ENCODE measurements at regions not wholly inside any gene's neighbourhood (a gene's known extent, or its start where the extent isn't known, plus 50 kb on each side); places are given as distances from the start of the nearest gene placed in this dataset.

DNA sequence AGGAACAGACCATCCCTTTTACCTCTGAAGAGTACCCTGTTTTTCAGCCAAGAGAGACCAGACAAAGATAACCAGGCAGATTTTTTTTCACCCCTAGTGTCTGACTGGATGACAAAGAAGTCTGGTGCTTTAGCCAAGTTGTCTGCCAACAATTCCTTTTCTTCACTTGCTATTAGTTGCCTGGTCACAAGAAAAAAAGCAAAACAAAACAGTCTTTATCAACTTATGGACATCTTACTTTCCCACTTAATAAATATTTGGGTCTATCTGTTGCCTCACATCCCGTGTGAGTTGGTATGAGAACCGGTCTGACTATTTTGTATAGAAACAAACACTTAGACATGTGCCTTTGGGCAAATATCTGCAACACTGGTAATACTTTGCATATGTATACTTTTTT lies 662.9 kb downstream of the PLPP3 start:
- Mint-ChIP-seq H3K27me3 (ENCODE audit: low read depth) (no peaks in the 10 kb centered on the region), H3K36me3 (ENCODE audit: low read depth) (no peaks in the 10 kb centered on the region), H3K27ac (no peak overlapping the region), H3K4me3 (ENCODE audit: low read depth) (no peak overlapping the region), H3K4me1 (ENCODE audit: low read depth) (no peaks in the 10 kb centered on the region), H3K9me3 (no peaks in the 10 kb centered on the region)
- intact Hi-C loops (cut with micrococcal nuclease) = no loop called here
- DNase-seq (ENCODE audit: low spot score) = no peak

DNA sequence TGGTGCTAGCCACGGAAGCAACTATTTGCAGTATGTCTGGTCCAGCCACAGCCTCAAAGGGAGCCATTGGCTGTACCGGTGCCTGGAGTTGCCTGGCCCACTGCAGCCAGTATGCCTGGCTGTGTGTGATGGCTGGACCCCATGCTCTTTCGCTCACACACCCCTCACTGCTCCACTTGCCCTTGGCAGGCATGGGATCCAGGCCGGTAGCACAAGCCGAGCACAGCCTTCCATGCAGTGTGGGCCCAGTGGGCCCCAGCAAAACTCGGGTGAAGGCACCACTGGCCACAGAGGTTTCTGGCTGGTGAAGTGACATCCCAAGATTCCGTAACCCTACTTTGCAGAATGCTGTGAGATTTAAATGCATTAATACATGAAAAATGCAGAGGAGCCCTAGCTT lies 665.8 kb downstream of the PLPP3 start:
- H3K27me3 Mint-ChIP-seq (ENCODE audit: low read depth) = no peaks in the 10 kb centered on the region
- no peaks in the 10 kb centered on the region for H3K9me3 Mint-ChIP-seq
- DNase-seq (ENCODE audit: low spot score) = no peak
- no peaks in the 10 kb centered on the region for H3K36me3 Mint-ChIP-seq (ENCODE audit: low read depth)
- no peaks in the 10 kb centered on the region for H3K4me1 Mint-ChIP-seq (ENCODE audit: low read depth)
- intact Hi-C loops (cut with micrococcal nuclease) = no loop called here
- no peak overlapping the region for H3K27ac Mint-ChIP-seq
- no peak overlapping the region for H3K4me3 Mint-ChIP-seq (ENCODE audit: low read depth)

DNA sequence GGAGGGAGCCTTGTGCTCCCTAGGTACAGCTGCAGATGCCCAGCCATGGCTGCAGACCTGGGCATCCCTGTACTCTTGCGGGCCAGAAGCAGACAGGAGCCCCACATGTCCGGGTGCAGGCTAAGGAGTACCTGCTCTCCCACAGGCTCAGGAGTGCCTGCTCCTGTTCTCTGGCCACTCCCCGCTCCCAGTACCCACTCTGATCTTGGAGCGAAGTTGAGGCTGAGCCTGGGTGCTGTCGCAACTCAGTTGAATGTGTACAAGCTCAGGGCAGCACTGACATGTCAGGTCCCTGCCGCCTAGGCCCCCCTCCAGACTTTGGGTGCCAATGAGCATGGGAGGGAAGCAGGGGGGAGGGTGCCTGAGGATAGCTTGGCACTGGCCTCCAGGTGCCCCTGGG lies 666.9 kb downstream of the PLPP3 start:
- Mint-ChIP-seq H3K36me3 (ENCODE audit: low read depth) (no peaks in the 10 kb centered on the region), H3K27ac (no peak overlapping the region), H3K4me1 (ENCODE audit: low read depth) (no peaks in the 10 kb centered on the region), H3K4me3 (ENCODE audit: low read depth) (no peak overlapping the region), H3K9me3 (no peaks in the 10 kb centered on the region), H3K27me3 (ENCODE audit: low read depth) (no peaks in the 10 kb centered on the region)
- no peak for DNase-seq (ENCODE audit: low spot score)
- intact Hi-C loops (cut with micrococcal nuclease) = no loop called here

DNA sequence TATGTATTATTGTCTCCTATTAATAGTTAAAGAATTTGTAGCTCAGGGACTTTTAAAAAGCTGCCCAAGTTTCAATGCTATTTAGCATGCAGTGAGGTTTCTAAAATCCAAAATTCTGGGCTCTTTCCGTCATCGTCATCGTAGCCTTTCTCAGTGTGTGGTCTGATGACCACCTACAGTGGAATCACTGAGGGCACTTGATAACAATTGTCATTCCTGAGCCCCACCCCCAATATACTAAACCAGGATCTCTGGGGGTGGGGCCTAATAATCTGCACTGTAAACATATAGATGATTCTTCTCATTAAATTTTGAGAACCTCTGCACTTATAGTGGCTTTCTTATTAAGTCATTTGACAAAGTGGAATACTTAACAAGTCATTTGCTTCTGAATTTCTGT lies 674.8 kb downstream of the PLPP3 start:
- Mint-ChIP-seq H3K27me3 (ENCODE audit: low read depth) (no peaks in the 10 kb centered on the region), H3K4me3 (ENCODE audit: low read depth) (no peak overlapping the region), H3K9me3 (no peaks in the 10 kb centered on the region), H3K4me1 (ENCODE audit: low read depth) (no peaks in the 10 kb centered on the region), H3K36me3 (ENCODE audit: low read depth) (no peaks in the 10 kb centered on the region), H3K27ac (no peak overlapping the region)
- no peak for DNase-seq (ENCODE audit: low spot score)
- intact Hi-C loops (cut with micrococcal nuclease) = no loop called here

DNA sequence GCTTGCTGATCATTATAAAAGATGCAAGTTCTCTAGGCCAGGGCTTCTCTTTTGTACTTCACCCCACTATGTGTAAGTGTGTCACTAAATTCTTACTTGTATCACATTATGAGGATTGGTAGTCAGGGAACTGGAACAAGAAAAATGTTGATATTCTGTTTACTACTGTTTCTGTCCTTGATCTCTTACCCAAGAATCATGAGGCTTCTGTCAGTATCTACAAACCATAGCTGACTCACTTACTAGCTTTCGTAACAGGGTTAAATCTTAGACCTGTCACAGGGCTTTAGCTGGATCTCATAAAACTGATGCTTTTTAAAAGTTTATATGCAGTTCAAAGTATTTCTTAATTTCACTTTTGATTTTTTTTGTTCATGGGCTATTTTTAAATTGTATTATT lies 681.2 kb downstream of the PLPP3 start:
- no peak overlapping the region for H3K27ac Mint-ChIP-seq
- no peaks in the 10 kb centered on the region for H3K4me1 Mint-ChIP-seq (ENCODE audit: low read depth)
- no peaks in the 10 kb centered on the region for H3K9me3 Mint-ChIP-seq
- intact Hi-C loops (cut with micrococcal nuclease) = loop anchor here (10.0 kb wide), 1 partner anchor 613 kb away; no protein-coding TSS in a partner anchor
- H3K36me3 Mint-ChIP-seq (ENCODE audit: low read depth) = no peaks in the 10 kb centered on the region
- no peak overlapping the region for H3K4me3 Mint-ChIP-seq (ENCODE audit: low read depth)
- DNase-seq (ENCODE audit: low spot score) = no peak
- H3K27me3 Mint-ChIP-seq (ENCODE audit: low read depth) = no peaks in the 10 kb centered on the region

DNA sequence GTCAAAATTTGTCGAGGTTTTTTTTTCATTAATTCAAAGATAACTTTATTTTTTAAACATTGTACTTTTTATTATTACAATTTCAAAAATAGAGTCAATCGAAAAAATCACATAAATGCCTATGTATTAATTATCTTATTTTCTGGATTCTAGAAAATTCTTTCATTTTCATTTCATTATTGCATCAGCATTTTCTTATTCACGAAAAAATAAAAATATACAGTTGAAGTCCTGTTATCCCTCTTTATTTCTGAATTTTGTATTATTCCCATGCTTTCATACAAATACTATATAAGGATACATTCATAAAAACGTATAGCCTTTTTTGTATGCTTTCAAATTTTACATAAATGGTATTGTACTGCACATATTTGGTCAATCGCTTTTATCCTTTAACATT lies 681.0 kb upstream of the USP24 start:
- H3K36me3 Mint-ChIP-seq (ENCODE audit: low read depth) = no peaks in the 10 kb centered on the region

DNA sequence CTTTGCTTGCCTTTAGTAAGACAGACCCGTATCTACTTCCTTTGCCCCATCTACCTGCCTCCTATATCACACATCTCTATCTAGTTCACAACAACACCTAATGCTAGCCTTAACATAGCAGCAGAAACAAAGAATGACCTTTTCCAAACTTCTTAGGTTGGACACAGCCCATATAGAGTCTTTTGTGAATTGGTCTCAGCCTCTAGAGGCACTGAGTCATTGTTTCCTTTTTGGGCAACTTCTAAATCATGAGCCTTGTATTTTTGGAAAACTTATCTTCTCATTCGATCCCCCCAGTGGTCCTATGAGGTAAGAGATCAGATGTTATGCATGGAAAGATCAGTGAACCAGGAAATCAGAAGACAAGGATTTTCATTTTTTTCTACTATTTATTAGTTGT lies 679.4 kb upstream of the USP24 start:
- Mint-ChIP-seq H3K36me3 (ENCODE audit: low read depth) (no peaks in the 10 kb centered on the region), H3K4me1 (ENCODE audit: low read depth) (no peaks in the 10 kb centered on the region), H3K9me3 (no peaks in the 10 kb centered on the region), H3K27ac (no peak overlapping the region), H3K27me3 (ENCODE audit: low read depth) (no peaks in the 10 kb centered on the region), H3K4me3 (ENCODE audit: low read depth) (no peak overlapping the region)
- DNase-seq (ENCODE audit: low spot score) = no peak
- intact Hi-C loops (cut with micrococcal nuclease) = loop anchor here (10.0 kb wide), 1 partner anchor 610 kb away; no protein-coding TSS in a partner anchor

More for the DNA sequence above, 681.0 kb upstream of the USP24 start:
- H3K4me1 Mint-ChIP-seq (ENCODE audit: low read depth) = no peaks in the 10 kb centered on the region
- H3K4me3 Mint-ChIP-seq (ENCODE audit: low read depth) = no peak overlapping the region
- no peak for DNase-seq (ENCODE audit: low spot score)
- no peaks in the 10 kb centered on the region for H3K9me3 Mint-ChIP-seq
- intact Hi-C loops (cut with micrococcal nuclease) = loop anchor here (10.0 kb wide), 1 partner anchor 611 kb away; no protein-coding TSS in a partner anchor
- H3K27ac Mint-ChIP-seq = no peak overlapping the region
- H3K27me3 Mint-ChIP-seq (ENCODE audit: low read depth) = no peaks in the 10 kb centered on the region

DNA sequence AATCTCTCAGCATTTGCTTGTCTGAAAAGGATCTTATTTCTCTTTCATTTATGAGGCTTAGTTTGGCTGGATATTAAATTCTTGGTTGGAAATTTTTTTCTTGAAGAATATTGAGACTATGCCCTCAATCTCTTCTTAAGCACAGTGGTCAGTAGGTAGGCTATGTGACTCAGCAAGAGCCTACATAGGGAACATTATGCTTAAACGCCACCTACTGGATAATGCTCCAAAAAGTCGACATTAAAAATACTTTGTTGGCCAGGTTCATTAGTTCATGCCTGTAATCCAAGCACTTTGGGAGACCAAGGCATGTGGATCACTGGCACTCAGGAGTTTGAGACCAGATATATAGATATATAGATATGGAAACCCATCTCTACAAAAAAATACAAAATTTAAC lies 678.0 kb upstream of the USP24 start:
- Mint-ChIP-seq H3K27ac (no peak overlapping the region), H3K27me3 (ENCODE audit: low read depth) (no peaks in the 10 kb centered on the region), H3K4me1 (ENCODE audit: low read depth) (no peaks in the 10 kb centered on the region), H3K9me3 (no peaks in the 10 kb centered on the region), H3K4me3 (ENCODE audit: low read depth) (no peak overlapping the region), H3K36me3 (ENCODE audit: low read depth) (no peaks in the 10 kb centered on the region)
- intact Hi-C loops (cut with micrococcal nuclease) = loop anchor here (10.0 kb wide), 1 partner anchor 608 kb away; no protein-coding TSS in a partner anchor
- DNase-seq (ENCODE audit: low spot score) = no peak

DNA sequence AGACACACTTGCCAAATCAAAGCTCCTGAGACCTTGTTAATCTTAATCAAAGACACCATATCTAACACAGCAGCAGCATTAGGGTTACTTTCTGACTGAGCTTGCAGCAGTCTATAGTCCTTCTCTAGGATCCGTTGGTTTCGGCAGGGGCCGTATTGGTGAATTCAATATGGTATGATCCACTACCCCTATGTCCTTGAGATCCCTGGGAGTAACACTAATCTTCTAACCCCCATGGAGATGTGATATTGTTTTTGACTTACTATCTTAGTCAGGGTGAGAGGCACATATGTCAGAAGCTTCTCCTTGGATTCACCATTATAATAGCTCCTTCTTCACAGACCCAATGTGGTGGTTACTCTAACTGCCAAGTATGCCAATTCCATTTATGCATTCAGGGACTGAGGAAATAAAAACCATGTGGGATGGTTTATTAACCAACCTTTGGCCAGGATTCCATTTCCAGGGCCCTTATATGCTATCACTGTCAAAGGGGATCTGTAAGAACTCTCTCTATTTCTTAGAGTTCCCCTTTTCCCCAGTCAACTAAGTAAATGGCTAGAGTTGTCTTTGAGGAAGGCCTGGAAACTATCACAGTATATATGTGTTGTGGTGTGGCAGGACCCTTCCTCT lies 673.6 kb upstream of the USP24 start:
- no peak for DNase-seq (ENCODE audit: low spot score)
- H3K4me3 Mint-ChIP-seq (ENCODE audit: low read depth) = no peak overlapping the region
- H3K36me3 Mint-ChIP-seq (ENCODE audit: low read depth) = no peaks in the 10 kb centered on the region
- no peak overlapping the region for H3K27ac Mint-ChIP-seq
- H3K9me3 Mint-ChIP-seq = no peaks in the 10 kb centered on the region
- no peaks in the 10 kb centered on the region for H3K4me1 Mint-ChIP-seq (ENCODE audit: low read depth)
- no peaks in the 10 kb centered on the region for H3K27me3 Mint-ChIP-seq (ENCODE audit: low read depth)
- intact Hi-C loops (cut with micrococcal nuclease) = no loop called here

DNA sequence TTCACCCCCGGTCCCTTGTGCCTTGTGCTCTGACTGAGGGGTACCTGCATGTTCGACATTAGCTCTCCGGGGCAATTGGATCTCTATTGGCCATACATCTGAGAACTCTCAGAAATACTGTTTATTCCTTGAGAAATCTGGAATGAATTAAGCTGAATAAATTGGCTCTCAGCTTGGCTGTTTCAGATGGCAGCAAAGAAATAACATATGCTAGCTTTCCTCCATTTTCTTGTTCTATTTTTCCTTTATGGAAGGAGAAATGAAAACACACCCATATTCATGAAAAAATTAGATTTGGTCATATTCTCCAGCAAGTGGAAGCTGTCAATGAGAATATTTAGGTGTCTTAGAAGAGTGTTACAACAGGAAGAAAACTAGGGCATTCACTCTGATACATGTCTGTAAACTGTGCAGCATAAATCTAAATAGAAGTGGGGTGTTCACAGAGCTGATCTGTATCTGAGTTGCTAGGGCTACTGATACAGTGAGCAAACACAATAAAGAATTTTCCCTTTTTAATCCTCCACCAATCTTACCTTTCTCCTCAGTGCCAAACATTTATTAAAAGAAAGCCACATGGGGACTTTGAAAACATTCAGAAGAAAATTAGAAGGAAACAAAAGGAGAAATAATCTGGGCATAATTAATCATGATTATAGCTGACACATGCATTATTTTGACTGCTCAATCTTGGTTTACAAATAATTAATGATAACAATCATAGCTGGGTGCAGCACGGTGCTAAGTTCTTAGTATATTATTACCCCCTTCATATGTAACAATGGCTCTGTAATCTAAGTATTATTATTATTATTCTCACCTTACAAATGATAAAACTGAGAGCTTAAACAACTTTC lies 671.9 kb upstream of the USP24 start:
- no peak overlapping the region for H3K4me3 Mint-ChIP-seq (ENCODE audit: low read depth)
- intact Hi-C loops (cut with micrococcal nuclease) = no loop called here
- no peaks in the 10 kb centered on the region for H3K9me3 Mint-ChIP-seq
- no peaks in the 10 kb centered on the region for H3K4me1 Mint-ChIP-seq (ENCODE audit: low read depth)
- H3K27me3 Mint-ChIP-seq (ENCODE audit: low read depth) = no peaks in the 10 kb centered on the region
- no peak for DNase-seq (ENCODE audit: low spot score)
- no peak overlapping the region for H3K27ac Mint-ChIP-seq
- H3K36me3 Mint-ChIP-seq (ENCODE audit: low read depth) = no peaks in the 10 kb centered on the region

DNA sequence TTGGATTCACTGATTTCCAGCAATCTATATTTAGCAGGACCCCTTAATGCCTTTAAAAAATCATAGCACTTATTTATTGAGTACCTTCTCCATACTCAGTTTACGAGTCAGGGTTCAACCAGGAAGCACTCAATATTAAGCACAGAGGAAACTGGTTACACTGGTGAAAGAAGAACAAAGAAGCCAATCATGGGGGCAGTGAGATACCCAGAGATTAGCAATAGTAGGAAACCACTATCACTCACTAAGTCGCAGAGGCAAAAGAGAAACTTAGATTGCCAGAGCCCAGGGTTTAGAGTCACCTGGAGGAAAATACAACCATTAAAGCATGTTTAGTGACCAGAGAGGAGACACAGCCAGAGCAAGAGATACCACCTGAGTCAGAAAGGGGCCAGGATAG lies 670.5 kb upstream of the USP24 start:
- no peaks in the 10 kb centered on the region for H3K36me3 Mint-ChIP-seq (ENCODE audit: low read depth)
- H3K4me1 Mint-ChIP-seq (ENCODE audit: low read depth) = no peaks in the 10 kb centered on the region
- intact Hi-C loops (cut with micrococcal nuclease) = no loop called here
- no peak overlapping the region for H3K27ac Mint-ChIP-seq
- H3K9me3 Mint-ChIP-seq = no peaks in the 10 kb centered on the region
- no peaks in the 10 kb centered on the region for H3K27me3 Mint-ChIP-seq (ENCODE audit: low read depth)
- H3K4me3 Mint-ChIP-seq (ENCODE audit: low read depth) = no peak overlapping the region
- no peak for DNase-seq (ENCODE audit: low spot score)

DNA sequence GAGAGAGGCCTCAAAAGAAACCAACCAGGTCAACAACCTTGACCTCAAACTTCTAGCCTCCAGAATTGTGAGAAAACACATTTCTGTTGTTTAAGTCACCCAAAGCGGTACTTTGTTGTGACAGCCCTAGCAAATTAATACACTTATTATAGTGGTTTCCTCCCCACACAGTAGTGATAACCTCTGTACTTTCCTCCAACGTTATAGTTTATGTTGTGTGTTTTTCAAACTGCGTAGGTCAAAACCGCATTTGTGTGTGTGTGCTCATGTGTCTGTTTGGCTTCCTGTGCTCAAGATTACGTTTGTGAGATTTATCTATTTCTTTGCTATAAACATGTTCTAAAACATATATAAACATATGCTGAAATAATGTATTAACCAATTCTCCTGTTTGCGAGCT lies 667.8 kb upstream of the USP24 start:
- intact Hi-C loops (cut with micrococcal nuclease) = no loop called here
- Mint-ChIP-seq H3K9me3 (no peaks in the 10 kb centered on the region), H3K36me3 (ENCODE audit: low read depth) (no peaks in the 10 kb centered on the region)

DNA sequence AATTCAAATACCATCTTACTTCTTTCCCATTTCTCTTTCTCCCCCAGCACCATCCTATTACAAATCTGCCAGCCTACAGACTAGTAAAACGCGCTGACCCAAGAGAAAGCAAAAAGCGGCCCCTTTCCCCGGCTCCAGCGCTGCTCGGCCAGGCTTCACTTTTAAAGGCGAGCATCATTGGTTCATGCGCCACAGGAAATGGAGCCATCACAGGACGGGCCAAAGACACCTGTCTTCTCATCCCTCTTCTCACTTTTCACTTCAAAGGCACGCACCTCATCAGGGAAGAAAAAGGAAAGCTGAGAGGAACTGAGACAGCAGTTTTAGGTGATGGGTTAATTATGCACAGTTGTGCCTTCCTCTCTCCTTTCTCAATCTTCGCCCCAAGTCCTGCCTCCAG lies 664.2 kb upstream of the USP24 start:
- no peak for DNase-seq (ENCODE audit: low spot score)
- Mint-ChIP-seq H3K36me3 (ENCODE audit: low read depth) (no peaks in the 10 kb centered on the region), H3K9me3 (no peaks in the 10 kb centered on the region), H3K4me1 (ENCODE audit: low read depth) (no peaks in the 10 kb centered on the region), H3K27ac (no peak overlapping the region), H3K27me3 (ENCODE audit: low read depth) (no peaks in the 10 kb centered on the region), H3K4me3 (ENCODE audit: low read depth) (no peak overlapping the region)
- intact Hi-C loops (cut with micrococcal nuclease) = no loop called here

More for the DNA sequence above, 667.8 kb upstream of the USP24 start:
- DNase-seq (ENCODE audit: low spot score) = no peak
- H3K4me3 Mint-ChIP-seq (ENCODE audit: low read depth) = no peak overlapping the region
- H3K27ac Mint-ChIP-seq = no peak overlapping the region
- no peaks in the 10 kb centered on the region for H3K4me1 Mint-ChIP-seq (ENCODE audit: low read depth)
- no peaks in the 10 kb centered on the region for H3K27me3 Mint-ChIP-seq (ENCODE audit: low read depth)
